Activated CD4-positive, alpha-beta T cell treated with anti-CD3 and anti-CD28 coated beads, Interleukin-2, amount 50 U/mL, for 24 hours (primary cell): ENCODE measurements at regions not wholly inside any gene's neighbourhood (a gene's known extent, or its start where the extent isn't known, plus 50 kb on each side); places are given as distances from the start of the nearest gene placed in this dataset.

Source experiments
- DNase-seq, 2 donors: peaks; one replicate each; pipeline ENCODE4 v3.0.0-alpha.2; 2020; ENCODE audit warnings: low read depth in 1 of 2, low spot score in 1 of 2

DNA sequence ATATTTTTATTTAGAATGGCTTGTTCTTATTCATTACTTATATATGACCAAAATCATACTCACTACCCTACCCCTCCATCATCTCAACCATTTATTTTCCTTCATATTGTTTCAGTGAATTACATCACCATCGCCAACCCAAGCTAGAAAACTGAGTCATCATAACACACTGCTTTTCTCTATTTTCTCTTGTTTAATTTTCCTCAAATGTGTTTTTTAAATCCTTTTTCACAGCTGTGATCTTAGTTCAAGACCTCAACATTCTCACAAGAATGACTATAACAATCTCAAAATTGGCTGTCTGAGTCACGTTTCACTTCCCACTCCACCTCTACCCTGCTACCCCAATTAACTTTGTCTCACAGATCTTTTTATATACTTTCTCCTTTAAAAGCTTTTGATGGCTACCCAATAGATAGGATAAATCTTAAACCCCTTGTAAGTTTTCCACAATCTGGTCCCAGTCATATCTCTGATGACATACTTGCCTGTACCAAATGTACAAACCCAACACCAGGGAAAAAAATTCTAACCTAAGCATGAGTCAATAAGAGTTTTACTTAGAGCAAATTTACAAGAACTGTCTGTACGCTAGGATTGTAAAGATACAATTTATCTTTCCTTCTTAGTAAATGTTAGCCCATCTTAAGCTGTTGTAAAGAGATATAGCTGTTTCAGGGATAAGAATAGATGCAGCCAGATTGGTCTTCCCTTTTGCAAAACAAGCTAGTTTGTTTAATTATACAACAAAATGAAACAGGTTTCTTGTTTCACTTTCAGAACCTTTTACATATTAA lies 635.1 kb upstream of the SLC39A10 start:
- DNase-seq = no peak

DNA sequence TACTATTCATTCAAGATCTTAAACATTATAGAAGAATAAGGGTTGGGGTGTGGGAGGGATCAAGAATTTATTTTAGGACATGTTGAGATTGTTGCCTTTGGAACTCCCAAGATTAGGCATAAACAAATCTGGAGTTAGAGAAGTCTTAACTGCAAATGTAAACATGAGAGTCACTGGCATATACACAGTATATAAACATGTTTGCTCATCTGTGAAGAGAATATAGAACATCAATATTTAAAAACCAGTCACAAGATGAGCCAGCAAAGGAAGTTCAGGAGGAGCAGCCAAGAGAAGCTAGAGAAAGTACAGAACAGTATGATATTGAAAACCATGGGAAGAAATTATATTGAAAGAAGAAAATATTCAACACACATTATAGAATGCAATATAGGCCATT lies 638.6 kb upstream of the SLC39A10 start:
- DNase-seq = no peak

- no peak for DNase-seq
Measured at GRCh38 chr2:195017890-195018289, 639.1 kb upstream of the SLC39A10 start.

DNA sequence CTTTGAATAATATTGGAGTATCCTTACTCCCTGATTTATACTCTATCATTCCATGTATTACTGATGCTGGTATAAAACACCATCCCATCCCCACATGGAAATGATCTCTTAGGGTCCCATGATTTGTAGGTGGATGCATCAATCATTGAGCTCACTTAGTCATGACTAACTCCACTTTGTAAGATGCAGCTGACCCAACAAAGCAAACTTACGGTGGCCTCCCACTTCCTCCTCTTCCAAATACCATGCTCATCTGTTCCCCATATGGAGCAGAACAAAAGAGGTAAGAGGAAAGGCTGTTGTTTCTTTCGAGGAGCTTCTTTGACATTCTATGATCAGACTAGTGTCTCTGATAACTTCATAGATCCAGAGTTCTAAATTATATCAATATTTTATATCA lies 640.2 kb upstream of the SLC39A10 start:
- no peak for DNase-seq

DNA sequence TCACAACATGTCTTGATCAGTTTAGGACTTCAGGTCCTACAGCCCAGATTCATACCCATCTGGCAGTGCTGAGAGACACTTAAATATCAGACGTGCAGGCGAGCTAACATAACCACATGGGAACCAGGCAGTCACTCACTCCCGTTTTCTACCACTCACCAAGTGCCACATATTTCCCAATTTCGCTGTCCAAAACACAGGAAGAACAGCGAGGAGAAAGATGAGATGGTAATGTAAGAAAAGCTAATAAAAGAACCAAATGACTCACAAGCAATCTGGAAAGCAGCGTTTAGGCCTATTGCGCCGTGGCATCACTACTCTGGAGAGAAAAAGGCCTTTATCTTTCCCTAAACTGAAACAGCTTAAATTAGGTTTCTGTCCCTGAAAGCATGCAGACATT lies 647.8 kb upstream of the SLC39A10 start:
- DNase-seq = no peak

- DNase-seq = no peak
Measured at GRCh38 chr2:195006856-195007255, 650.2 kb upstream of the SLC39A10 start.

DNA sequence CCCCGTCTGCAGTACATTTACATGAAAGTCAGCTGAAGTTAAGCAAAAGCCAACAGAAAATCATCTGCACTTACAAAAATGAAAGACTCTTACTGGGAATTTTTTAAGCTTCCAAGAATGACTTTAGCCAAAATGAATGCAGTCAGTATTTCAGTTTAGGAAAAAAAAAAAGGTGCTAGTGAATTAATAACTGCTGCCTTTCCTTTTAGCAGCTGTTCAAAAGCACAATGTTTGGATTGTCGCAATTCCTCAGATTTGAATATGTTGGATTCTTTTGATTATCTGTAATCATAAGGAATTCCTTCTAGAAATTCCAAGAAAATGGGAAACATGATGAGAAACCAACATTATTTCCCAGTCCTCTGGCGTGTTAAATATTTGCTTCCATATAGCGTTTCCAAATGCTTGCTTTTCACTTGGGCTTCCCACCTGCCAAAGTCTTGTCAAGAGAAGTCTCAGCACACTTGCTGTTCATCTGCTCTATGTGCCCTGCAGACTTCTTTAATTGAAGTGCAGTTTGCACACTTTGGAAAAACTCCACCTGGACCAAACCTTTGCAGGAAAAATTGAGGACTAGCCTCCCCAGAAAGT lies 653.0 kb upstream of the SLC39A10 start:
- DNase-seq = no peak

- DNase-seq = no peak
Measured at GRCh38 chr2:195001924-195002323, 655.1 kb upstream of the SLC39A10 start.

DNA sequence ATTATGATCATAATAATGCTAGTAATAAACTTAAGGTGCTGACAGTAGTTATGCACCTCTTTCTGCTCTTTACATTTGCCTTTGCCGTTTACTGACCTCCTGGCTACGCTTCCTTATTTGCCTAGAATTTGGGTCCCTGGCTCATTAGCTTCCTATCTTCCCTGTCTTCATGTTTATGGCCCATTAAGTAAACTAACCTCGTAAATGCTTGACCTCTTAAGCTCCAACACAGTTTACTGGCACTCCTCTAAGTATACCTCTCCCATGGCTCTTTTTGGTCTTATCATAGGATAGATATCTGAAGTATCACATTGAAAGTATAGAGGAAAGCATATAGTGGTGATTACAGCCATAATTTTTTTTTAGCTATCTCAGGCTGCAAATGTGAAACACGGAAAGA lies 657.3 kb upstream of the SLC39A10 start:
- no peak for DNase-seq

GRCh38 chr2:194992648-194993047 lies 664.4 kb upstream of the SLC39A10 start:
- DNase-seq = no peak

GRCh38 chr2:194985258-194985657 lies 671.8 kb upstream of the SLC39A10 start:
- DNase-seq = no peak

- no peak for DNase-seq
Measured at GRCh38 chr2:194962254-194962653, 694.8 kb upstream of the SLC39A10 start.

GRCh38 chr2:194954218-194954617 lies 702.8 kb upstream of the SLC39A10 start:
- no peak for DNase-seq

- no peak for DNase-seq
Measured at GRCh38 chr2:194946826-194947225, 710.2 kb upstream of the SLC39A10 start.

GRCh38 chr2:194938066-194938465 lies 719.0 kb upstream of the SLC39A10 start:
- no peak for DNase-seq

DNA sequence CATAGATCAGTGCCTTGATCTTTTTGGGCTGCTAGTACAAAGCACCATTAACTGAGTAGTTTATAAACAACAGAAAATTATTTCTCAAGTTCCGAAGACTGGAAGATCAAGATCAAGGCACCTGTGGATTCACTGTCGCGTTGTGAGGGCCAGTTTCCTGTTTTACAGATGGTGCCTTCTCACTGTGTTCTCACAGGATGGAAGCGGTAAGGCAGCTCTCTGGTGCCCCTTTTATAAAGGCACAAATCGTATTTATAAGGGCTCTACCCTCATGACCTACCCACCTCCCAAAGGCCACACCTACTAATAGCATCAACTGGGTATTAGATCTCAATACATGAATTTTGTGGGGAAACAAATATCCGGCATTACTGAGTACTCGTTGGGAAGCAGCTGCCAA lies 729.5 kb upstream of the SLC39A10 start:
- DNase-seq = no peak

- DNase-seq = no peak
Measured at GRCh38 chr2:194926873-194927272, 730.2 kb upstream of the SLC39A10 start.

GRCh38 chr2:194925742-194926141 lies 731.3 kb upstream of the SLC39A10 start:
- DNase-seq = no peak

- no peak for DNase-seq
Measured at GRCh38 chr2:194917519-194917918, 739.5 kb upstream of the SLC39A10 start.

GRCh38 chr2:194915485-194915884 lies 741.5 kb upstream of the SLC39A10 start:
- no peak for DNase-seq

- DNase-seq = no peak
Measured at GRCh38 chr2:194907569-194907968, 749.5 kb upstream of the SLC39A10 start.

DNA sequence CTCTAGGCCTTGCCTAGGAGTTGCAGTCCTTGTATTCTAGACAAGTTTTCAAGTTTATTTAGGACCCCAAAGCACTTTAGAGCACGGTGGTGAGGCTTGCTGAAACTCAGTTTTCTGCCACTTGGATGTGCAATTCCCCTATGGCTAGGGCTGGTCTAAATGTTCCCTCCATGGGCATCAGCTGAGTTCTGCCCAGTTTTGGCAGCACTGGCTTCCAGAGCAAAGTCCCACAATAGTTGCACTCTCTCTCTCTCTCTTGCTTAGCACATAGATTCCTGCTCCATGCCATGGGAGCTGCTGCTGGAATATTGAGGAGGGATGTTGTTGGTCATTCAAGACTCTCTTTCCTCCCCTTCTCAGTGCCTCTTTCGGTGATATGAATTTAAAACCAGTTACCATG lies 760.2 kb upstream of the SLC39A10 start:
- DNase-seq = no peak

DNA sequence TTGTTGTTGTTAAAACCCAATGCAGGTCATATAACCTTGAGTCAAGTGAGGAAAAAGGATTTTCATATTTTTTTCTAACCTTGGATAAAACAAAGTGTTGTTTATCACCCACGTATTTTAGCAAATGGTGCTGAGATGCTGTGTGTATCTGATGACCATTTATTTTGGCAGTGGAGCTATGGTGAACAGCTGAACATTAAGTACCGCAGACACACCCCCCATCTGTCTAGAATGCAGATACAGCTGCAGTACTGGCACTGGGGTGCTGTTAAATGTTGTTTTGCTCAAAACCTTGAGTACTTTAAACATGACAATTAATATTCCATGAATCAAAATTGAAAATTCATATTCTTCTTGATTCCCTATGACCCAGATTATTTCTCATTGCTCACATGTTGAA lies 773.3 kb upstream of the SLC39A10 start:
- no peak for DNase-seq
